ENCODE measurements at regions not wholly inside any gene's neighbourhood (a gene's known extent, or its start where the extent isn't known, plus 50 kb on each side); places are given as distances from the start of the nearest gene placed in this dataset.

DNA sequence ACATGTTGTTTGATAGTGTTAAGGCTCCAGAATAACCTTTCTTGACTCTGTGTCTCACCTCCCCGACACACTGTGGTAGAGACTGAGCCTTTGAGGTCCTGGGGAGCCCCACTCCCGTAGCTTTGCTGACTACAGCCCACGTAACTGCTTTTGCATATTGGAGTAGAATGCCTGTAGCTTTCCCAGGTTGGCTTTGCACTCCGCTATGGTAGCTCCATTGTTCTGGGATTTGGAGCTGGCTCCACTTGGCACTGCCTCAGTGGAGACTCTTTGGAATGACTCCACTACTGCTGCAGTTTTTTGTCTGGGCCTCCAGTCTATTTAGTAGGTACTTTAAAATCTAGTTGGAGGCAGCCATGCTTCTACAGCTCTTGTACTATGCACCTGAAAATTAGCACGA is 56.2 kb upstream of the ANXA1 start:
- no peaks in the 10 kb centered on the region for H3K4me1 ChIP-seq (ENCODE audit: control insufficient read depth, low read length)
- no peaks in the 10 kb centered on the region for H3F3A ChIP-seq (ENCODE audit: control insufficient read depth, insufficient read depth)
- H3K27ac ChIP-seq (ENCODE audit: low read depth, low read length): no peak overlapping the region
- no peak overlapping the region for H3K4me3 ChIP-seq (ENCODE audit: low read length)
- H3K4me2 ChIP-seq (ENCODE audit: low read length): no peak overlapping the region
- TF ChIP-seq, protein P1, sequence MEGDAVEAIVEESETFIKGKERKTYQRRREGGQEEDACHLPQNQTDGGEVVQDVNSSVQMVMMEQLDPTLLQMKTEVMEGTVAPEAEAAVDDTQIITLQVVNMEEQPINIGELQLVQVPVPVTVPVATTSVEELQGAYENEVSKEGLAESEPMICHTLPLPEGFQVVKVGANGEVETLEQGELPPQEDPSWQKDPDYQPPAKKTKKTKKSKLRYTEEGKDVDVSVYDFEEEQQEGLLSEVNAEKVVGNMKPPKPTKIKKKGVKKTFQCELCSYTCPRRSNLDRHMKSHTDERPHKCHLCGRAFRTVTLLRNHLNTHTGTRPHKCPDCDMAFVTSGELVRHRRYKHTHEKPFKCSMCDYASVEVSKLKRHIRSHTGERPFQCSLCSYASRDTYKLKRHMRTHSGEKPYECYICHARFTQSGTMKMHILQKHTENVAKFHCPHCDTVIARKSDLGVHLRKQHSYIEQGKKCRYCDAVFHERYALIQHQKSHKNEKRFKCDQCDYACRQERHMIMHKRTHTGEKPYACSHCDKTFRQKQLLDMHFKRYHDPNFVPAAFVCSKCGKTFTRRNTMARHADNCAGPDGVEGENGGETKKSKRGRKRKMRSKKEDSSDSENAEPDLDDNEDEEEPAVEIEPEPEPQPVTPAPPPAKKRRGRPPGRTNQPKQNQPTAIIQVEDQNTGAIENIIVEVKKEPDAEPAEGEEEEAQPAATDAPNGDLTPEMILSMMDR (IDR thresholded peaks at IDR 0.05; ENCODE audit: low read depth, low read length, poor library complexity, severe bottlenecking): no peak
- no peak for TF ChIP-seq EZH2phosphoT487 (IDR thresholded peaks at IDR 0.05; ENCODE audit: borderline replicate concordance, low read length)
- H3K79me2 ChIP-seq (ENCODE audit: control insufficient read depth, low read length): no peaks in the 10 kb centered on the region
- no peaks in the 10 kb centered on the region for H3K36me3 ChIP-seq (ENCODE audit: control insufficient read depth, low read length)
- H4K20me1 ChIP-seq (ENCODE audit: control insufficient read depth, insufficient read depth, low read depth, low read length): no peaks in the 10 kb centered on the region
- no peaks in the 10 kb centered on the region; the same call in 1 of the 2 replicates for H3K27me3 ChIP-seq (ENCODE audit: control insufficient read depth, low read length)
- no peaks in the 10 kb centered on the region for H3K9me3 ChIP-seq (ENCODE audit: control insufficient read depth, insufficient read depth, low read length)
- no peaks in the 10 kb centered on the region for H3K9me2 ChIP-seq (replicated peaks; ENCODE audit: control insufficient read depth, low read length)

DNA sequence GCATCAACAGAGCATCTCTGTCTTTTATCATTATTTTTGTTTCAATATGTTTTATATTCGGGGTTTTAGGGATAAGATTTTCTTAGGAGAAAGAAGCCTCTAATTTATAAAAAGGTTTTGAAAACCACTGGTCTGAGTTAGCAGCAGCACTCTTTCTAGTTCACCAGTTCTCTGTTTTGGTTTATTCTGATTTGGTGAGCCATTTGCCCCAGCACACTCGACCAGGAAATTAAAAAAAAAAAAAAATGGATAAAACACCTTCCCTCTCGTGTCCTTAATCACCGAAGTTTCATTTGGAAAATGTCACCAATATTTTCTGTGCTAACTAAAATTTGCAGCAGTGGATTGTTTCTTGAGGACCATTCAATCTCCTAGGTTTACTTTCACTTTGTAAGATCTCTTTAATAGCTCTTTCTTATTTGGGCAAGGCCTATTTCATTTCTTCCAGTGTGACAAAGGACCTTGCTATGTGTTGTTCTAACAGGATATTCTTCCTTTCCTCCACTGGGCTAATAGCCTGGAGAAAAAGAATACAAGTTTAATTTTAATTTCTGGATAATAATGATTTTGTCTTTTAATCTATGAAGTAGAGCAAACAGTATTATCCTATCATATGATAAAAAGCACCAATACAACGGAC is 57.8 kb upstream of the ANXA1 start:
- Histone ChIP-seq H3K9me3 (ENCODE audit: control insufficient read depth, insufficient read depth, low read length) (no peaks in the 10 kb centered on the region), H3K27ac (ENCODE audit: low read depth, low read length) (no peak overlapping the region), H4K20me1 (ENCODE audit: control insufficient read depth, insufficient read depth, low read depth, low read length) (no peaks in the 10 kb centered on the region), H3K4me1 (ENCODE audit: control insufficient read depth, low read length) (no peaks in the 10 kb centered on the region), H3K9me2 (replicated peaks; ENCODE audit: control insufficient read depth, low read length) (no peaks in the 10 kb centered on the region), H3K27me3 (ENCODE audit: control insufficient read depth, low read length) (no peaks in the 10 kb centered on the region), H3K4me2 (ENCODE audit: low read length) (no peak overlapping the region), H3K36me3 (ENCODE audit: control insufficient read depth, low read length) (no peaks in the 10 kb centered on the region), H3F3A (ENCODE audit: control insufficient read depth, insufficient read depth) (no peaks in the 10 kb centered on the region), H3K79me2 (ENCODE audit: control insufficient read depth, low read length) (no peaks in the 10 kb centered on the region), H3K4me3 (ENCODE audit: low read length) (no peak overlapping the region)
- TF ChIP-seq, protein P1 (IDR thresholded peaks at IDR 0.05; ENCODE audit: low read depth, low read length, poor library complexity, severe bottlenecking): no peak
- TF ChIP-seq EZH2phosphoT487 (IDR thresholded peaks at IDR 0.05; ENCODE audit: borderline replicate concordance, low read length): no peak

GRCh38 chr9:73093016-73093739 is 58.5 kb upstream of the ANXA1 start:
- no peaks in the 10 kb centered on the region for H3K79me2 ChIP-seq (ENCODE audit: control insufficient read depth, low read length)
- TF ChIP-seq EZH2phosphoT487 (IDR thresholded peaks at IDR 0.05; ENCODE audit: borderline replicate concordance, low read length): no peak
- TF ChIP-seq, protein P1 (IDR thresholded peaks at IDR 0.05; ENCODE audit: low read depth, low read length, poor library complexity, severe bottlenecking): no peak
- no peaks in the 10 kb centered on the region for H3K36me3 ChIP-seq (ENCODE audit: control insufficient read depth, low read length)
- H3K9me3 ChIP-seq (ENCODE audit: control insufficient read depth, insufficient read depth, low read length): no peaks in the 10 kb centered on the region
- no peak overlapping the region for H3K4me3 ChIP-seq (ENCODE audit: low read length)
- H3K27ac ChIP-seq (ENCODE audit: low read depth, low read length): no peak overlapping the region
- H3K27me3 ChIP-seq (ENCODE audit: control insufficient read depth, low read length): no peaks in the 10 kb centered on the region
- no peaks in the 10 kb centered on the region for H4K20me1 ChIP-seq (ENCODE audit: control insufficient read depth, insufficient read depth, low read depth, low read length)
- no peaks in the 10 kb centered on the region for H3K4me1 ChIP-seq (ENCODE audit: control insufficient read depth, low read length)
- H3F3A ChIP-seq (ENCODE audit: control insufficient read depth, insufficient read depth): no peaks in the 10 kb centered on the region
- H3K4me2 ChIP-seq (ENCODE audit: low read length): no peak overlapping the region
- no peaks in the 10 kb centered on the region for H3K9me2 ChIP-seq (replicated peaks; ENCODE audit: control insufficient read depth, low read length)

All from DOHH2 (cell line).